Ovary (tissue), 7 donors: ENCODE measurements at regions not wholly inside any gene's neighbourhood (a gene's known extent, or its start where the extent isn't known, plus 50 kb on each side); places are given as distances from the start of the nearest gene placed in this dataset.

Experiments
- DNase-seq, 5 donors: peaks; one replicate each; pipeline ENCODE4 v3.0.0-alpha.2; 2019 to 2020
- H3K27ac ChIP-seq, 2 donors: fragments of 200-600 bp; one replicate each; pipeline versions ENCODE4 v1.5.1 to v1.8.0; 2019 to 2022
- H3K27me3 ChIP-seq: fragments of 200-600 bp; one replicate; pipeline ENCODE4 v1.8.0; 2022
- H3K36me3 ChIP-seq: fragments of 200-600 bp; sonication (generic); one replicate; pipeline ENCODE4 v1.5.1; 2019
- H3K4me1 ChIP-seq: one replicate; pipeline ENCODE4 v1.8.1; 2013; ENCODE audit warnings: mild to moderate bottlenecking, moderate library complexity; ENCODE audit not compliant: insufficient read depth
- H3K4me3 ChIP-seq: fragments of 200-600 bp; sonication (generic); one replicate; pipeline ENCODE4 v1.5.1; 2017
- H3K9me3 ChIP-seq, 2 donors: fragments of 200-600 bp in 1 of 2; sonication (generic) in 1 of 2; one replicate each; pipeline versions ENCODE4 v1.5.1 to v1.8.1; 2013 to 2019; ENCODE audit warnings: mild to moderate bottlenecking in 1 of 2, moderate library complexity in 1 of 2
- CTCF ChIP-seq, 3 donors: fragments of 450-650 bp in 2 of 3; fragments of 200-600 bp in 1 of 3; IDR thresholded peaks; one replicate each; pipeline versions ENCODE4 v1.5.1 to v1.8.0; 2016 to 2022; ENCODE audit warnings: antibody characterized with exemption in 3 of 3, mild to moderate bottlenecking in 1 of 3
- EP300 ChIP-seq: sonication (generic); formaldehyde crosslinking; IDR thresholded peaks from one replicate; pipeline ENCODE4 v1.6.1; 2017; ENCODE audit warnings: antibody characterized with exemption
- POLR2A ChIP-seq: fragments of 450-650 bp; IDR thresholded peaks from one replicate; pipeline ENCODE4 v1.6.1; 2017; ENCODE audit warnings: antibody characterized with exemption, mild to moderate bottlenecking, moderate library complexity
- WGBS, 3 donors: extraction: QIAGEN DNeasy Blood & Tissue Kit in 1 of 3; methylation state at CpG; one replicate each; pipeline versions ENCODE4 v1.1.5 to v1.1.7; 2013 to 2017; 5-methylcytosine and 5-hydroxymethylcytosine counted together
- intact Hi-C, 4 donors: fragments of 100-400 bp; cut with DNase I; formaldehyde crosslinking; loops; one replicate each; pipeline versions ENCODE4 v1.11.0 to v1.15.1; 2022 to 2023
- donor health status: DM: no; HTN: no; CAD: no; lungs with moderate emphysema.
- donor health status: DM: no; HTN: no; CAD: no.
- donor health status: Bipolar disorder and iron deficiency.
- donor health status: DM: no; HTN: no; CAD: no.
- donor health status: DM: yes; HTN: yes; CAD: no.

DNA sequence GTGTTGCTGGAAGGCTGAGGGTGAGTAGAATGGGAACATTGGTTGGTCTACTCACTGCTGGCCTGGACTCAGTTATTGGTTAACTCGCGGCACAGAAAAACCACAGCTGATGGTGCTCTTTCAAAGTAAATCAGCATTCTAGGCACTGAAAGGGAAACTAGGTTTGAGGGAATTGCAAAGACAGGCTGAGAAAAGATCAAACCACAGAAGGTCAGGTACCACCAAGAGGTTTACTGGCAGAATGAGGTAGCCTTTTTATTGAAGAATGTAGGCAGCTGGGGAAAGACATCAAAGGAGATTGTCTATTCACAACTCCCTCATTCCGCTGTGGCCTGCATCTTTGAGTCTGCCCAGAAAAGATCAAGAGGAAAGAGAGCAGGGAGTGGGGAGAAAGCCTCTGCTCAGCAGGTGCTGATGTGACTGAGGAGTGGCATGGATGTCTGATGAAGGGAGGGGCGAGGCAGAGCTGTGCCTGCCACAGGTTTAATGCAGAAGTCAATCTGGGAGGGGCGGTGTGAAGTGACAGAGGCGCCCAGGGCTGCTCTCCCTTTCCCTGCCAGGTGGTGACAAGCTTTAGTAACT is 255.5 kb downstream of the MAN2A1 start:
- H3K9me3 ChIP-seq, result no peaks in the 10 kb centered on the region
- TF ChIP-seq POLR2A, result no peak
- TF ChIP-seq CTCF (IDR thresholded peaks at IDR 0.05), result no peak
- TF ChIP-seq EP300, result no peak

DNA sequence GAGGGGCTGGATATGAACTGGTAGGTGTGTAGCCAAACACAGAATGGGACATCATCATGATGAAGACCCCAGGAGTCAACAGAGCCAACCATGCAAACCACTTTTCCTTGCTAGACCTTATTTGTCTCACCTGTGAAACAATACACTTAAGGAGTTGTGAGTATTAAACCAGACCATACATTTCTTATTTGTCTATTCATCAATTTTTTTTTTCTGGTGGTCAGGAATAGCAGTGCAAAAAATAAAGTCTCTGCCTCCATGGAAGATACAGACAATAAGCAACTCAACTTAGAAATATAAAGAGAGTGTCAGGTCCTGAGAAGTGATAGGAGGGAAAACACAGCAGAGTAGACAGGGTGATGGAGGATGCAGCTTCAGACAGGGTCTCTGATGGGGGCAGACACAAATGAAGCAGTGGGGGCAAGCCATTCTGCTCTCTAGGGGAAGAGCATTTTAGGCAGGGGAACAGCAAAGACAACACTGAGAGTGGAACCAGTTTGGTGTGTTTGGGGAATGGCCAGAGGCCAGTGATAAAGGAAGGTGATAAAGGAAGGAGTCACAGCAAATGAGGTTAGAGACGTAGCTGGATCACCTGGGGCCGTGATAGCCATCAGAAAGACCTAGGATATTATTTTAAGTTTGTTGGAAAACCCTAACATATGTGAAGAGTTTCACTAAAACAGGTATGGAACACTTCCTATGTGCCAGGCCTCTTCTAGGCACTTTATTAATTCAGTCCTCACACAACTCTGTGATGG is 256.2 kb downstream of the MAN2A1 start:
- no peaks in the 10 kb centered on the region for H3K9me3 ChIP-seq
- no peak overlapping the region for H3K27ac ChIP-seq
- no peaks in the 10 kb centered on the region for H3K4me1 ChIP-seq
- H3K4me3 ChIP-seq, result no peak overlapping the region
- TF ChIP-seq CTCF (IDR thresholded peaks at IDR 0.05) (no peak), EP300 (no peak), POLR2A (no peak)
- intact Hi-C loops, result no loop called here
- 87 to 92% (median 90%) methylated on average over 2 of the region's 2 CpGs for WGBS, 3 donors
- no peaks in the 10 kb centered on the region for H3K27me3 ChIP-seq
- no peaks in the 10 kb centered on the region for H3K36me3 ChIP-seq
- DNase-seq, result no peak

More for the DNA sequence above, 255.5 kb downstream of the MAN2A1 start:
- Histone ChIP-seq H3K4me1 (no peaks in the 10 kb centered on the region), H3K4me3 (no peak overlapping the region), H3K27me3 (no peaks in the 10 kb centered on the region), H3K36me3 (no peaks in the 10 kb centered on the region), H3K27ac (no peak overlapping the region)
- no peak for DNase-seq
- 86 to 93% (median 88%) methylated on average over 6 of the region's 6 CpGs for WGBS, 3 donors
- intact Hi-C loops, result no loop called here

GRCh38 chr5:109946610-109947009 is 256.9 kb downstream of the MAN2A1 start:
- 50 to 73% (median 58%) methylated on average over 4 of the region's 4 CpGs for WGBS, 3 donors
- no peaks in the 10 kb centered on the region for H3K27me3 ChIP-seq
- no peaks in the 10 kb centered on the region for H3K4me1 ChIP-seq
- DNase-seq, result no peak
- no peaks in the 10 kb centered on the region for H3K36me3 ChIP-seq
- H3K9me3 ChIP-seq, result no peaks in the 10 kb centered on the region
- no peak overlapping the region for H3K27ac ChIP-seq
- intact Hi-C loops, result no loop called here
- no peak overlapping the region for H3K4me3 ChIP-seq
- TF ChIP-seq CTCF (IDR thresholded peaks at IDR 0.05), result no peak
- TF ChIP-seq POLR2A, result no peak
- TF ChIP-seq EP300, result no peak

DNA sequence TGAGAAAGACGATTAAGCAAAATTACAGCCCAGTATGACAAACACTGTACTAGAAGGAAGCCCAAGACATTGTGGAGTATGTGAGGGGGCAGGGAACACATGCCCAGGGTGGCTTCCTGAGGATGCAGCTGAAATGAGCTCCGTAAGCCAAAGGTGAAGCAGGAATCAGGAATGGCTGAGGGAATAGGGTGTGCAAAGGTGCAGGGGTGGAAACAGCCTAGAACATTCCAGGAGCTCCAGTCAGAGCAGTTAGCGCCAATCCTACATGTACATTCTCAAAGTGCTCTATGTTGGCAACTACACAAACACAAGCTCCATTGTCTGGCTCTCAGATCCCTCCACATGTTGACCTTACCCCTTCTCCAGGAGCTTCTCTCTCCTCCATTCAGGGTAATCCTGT is 257.9 kb downstream of the MAN2A1 start:
- Histone ChIP-seq H3K27ac (no peak overlapping the region), H3K4me1 (no peaks in the 10 kb centered on the region), H3K36me3 (no peaks in the 10 kb centered on the region), H3K4me3 (no peak overlapping the region), H3K27me3 (no peaks in the 10 kb centered on the region), H3K9me3 (no peaks in the 10 kb centered on the region)
- intact Hi-C loops, result no loop called here
- no peak for DNase-seq
- TF ChIP-seq POLR2A, result no peak
- TF ChIP-seq EP300, result no peak
- no peak for TF ChIP-seq CTCF (IDR thresholded peaks at IDR 0.05)
- WGBS, 3 donors, result 87 to 96% (median 88%) methylated on average over 3 of the region's 3 CpGs
